ENCODE measurements at regions not wholly inside any gene's neighbourhood (a gene's known extent, or its start where the extent isn't known, plus 50 kb on each side); places are given as distances from the start of the nearest gene placed in this dataset.

DNA sequence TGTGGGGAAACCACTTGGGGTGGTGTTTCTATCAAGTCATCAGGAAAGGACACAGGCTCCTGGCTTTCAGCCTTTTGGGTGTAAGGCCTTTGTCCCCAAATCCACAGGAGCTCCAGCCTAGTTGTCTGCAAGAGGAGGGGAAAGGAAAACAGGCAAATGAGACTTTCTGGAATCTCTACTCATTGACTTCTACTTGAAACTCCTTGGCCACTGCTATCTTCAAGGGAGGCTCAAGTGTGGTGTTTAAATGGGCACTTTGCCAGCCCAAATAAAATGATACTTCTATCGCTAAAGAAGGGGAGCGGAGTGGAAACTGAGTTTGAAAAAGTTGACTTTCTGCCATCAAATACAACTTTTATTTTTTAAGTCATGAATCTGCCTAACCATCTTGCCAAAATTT, 445.9 kb upstream of the RGS6 start:
- TF ChIP-seq POLR2A (IDR thresholded peaks at IDR 0.05) = no peak
- TF ChIP-seq, protein P1, sequence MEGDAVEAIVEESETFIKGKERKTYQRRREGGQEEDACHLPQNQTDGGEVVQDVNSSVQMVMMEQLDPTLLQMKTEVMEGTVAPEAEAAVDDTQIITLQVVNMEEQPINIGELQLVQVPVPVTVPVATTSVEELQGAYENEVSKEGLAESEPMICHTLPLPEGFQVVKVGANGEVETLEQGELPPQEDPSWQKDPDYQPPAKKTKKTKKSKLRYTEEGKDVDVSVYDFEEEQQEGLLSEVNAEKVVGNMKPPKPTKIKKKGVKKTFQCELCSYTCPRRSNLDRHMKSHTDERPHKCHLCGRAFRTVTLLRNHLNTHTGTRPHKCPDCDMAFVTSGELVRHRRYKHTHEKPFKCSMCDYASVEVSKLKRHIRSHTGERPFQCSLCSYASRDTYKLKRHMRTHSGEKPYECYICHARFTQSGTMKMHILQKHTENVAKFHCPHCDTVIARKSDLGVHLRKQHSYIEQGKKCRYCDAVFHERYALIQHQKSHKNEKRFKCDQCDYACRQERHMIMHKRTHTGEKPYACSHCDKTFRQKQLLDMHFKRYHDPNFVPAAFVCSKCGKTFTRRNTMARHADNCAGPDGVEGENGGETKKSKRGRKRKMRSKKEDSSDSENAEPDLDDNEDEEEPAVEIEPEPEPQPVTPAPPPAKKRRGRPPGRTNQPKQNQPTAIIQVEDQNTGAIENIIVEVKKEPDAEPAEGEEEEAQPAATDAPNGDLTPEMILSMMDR (IDR thresholded peaks at IDR 0.05) = no peak

All from uterus (tissue), 2 donors.